A673 (cell line): ENCODE measurements at regions not wholly inside any gene's neighbourhood (a gene's known extent, or its start where the extent isn't known, plus 50 kb on each side); places are given as distances from the start of the nearest gene placed in this dataset.

Experiments
- BruUV-seq: library from RNA; stranded (reverse); fragments of 400-500 nt; replicated peaks from 2 replicates; lab custom pipeline; 2021; lab: Mats Ljungman, UMichigan
- CTCF ChIA-PET: fragments of 300-600 bp; sonication (Branson Sonifier 250); formaldehyde crosslinking; loops from one replicate; lab custom pipeline; 2022; ENCODE audit warnings: antibody characterized with exemption; lab: Charles Lee
- POLR2A ChIA-PET: fragments of 300-600 bp; sonication (Branson Sonifier 250); formaldehyde crosslinking; loops from one replicate; lab custom pipeline; 2022; ENCODE audit warnings: antibody characterized with exemption; ENCODE audit not compliant: low non-redundant PET; lab: Charles Lee
- DNase-seq: peaks from one replicate; pipeline ENCODE4 v3.0.0-alpha.2; 2015; ENCODE audit warnings: low spot score
- H3K27ac ChIP-seq: fragments of 200-600 bp; sonication (generic); 2 replicates; pipeline ENCODE4 v1.5.1; 2016; ENCODE audit warnings: mixed run types, low read depth, mild to moderate bottlenecking, mixed read lengths, antibody characterized with exemption, low read length; ENCODE audit not compliant: poor library complexity, severe bottlenecking
- H3K27me3 ChIP-seq: fragments of 200-600 bp; sonication (generic); replicated peaks from 2 replicates; pipeline ENCODE4 v1.6.1; 2017; ENCODE audit warnings: mixed run types, low read depth, mild to moderate bottlenecking, mixed read lengths, antibody characterized with exemption, low read length; ENCODE audit not compliant: insufficient read depth, poor library complexity
- H3K36me3 ChIP-seq: fragments of 200-600 bp; sonication (generic); 2 replicates; pipeline ENCODE4 v1.6.1; 2016; ENCODE audit warnings: mixed run types, mild to moderate bottlenecking, mixed read lengths, antibody characterized with exemption, low read length; ENCODE audit not compliant: insufficient read depth, poor library complexity, severe bottlenecking
- H3K4me1 ChIP-seq: fragments of 200-600 bp; sonication (generic); 2 replicates; pipeline ENCODE4 v1.6.1; 2017; ENCODE audit warnings: mixed run types, mild to moderate bottlenecking, mixed read lengths, antibody characterized with exemption, low read length; ENCODE audit not compliant: insufficient read depth, poor library complexity, severe bottlenecking
- H3K4me3 ChIP-seq: fragments of 200-600 bp; sonication (generic); 2 replicates; pipeline ENCODE4 v1.5.1; 2016; ENCODE audit warnings: low read depth, mixed run types, mild to moderate bottlenecking, mixed read lengths, low read length; ENCODE audit not compliant: poor library complexity, severe bottlenecking
- H3K9me3 ChIP-seq: fragments of 200-600 bp; sonication (generic); 2 replicates; pipeline ENCODE4 v1.6.1; 2016; ENCODE audit warnings: mixed run types, low read depth, mild to moderate bottlenecking, mixed read lengths, antibody characterized with exemption, low read length; ENCODE audit not compliant: poor library complexity, severe bottlenecking
- EZH2 ChIP-seq: fragments of 200-600 bp; sonication (generic); IDR thresholded peaks from 2 replicates; pipeline ENCODE4 v1.6.1; 2017; ENCODE audit warnings: borderline replicate concordance, low read depth, mild to moderate bottlenecking, mixed read lengths, antibody characterized with exemption, low read length; ENCODE audit not compliant: poor library complexity, severe bottlenecking
- intact Hi-C: fragments of 100-400 bp; cut with micrococcal nuclease; formaldehyde crosslinking; loops from one replicate; pipeline ENCODE4 v1.10.0; 2022; ENCODE audit not compliant: unreplicated experiment
- TF ChIP-seq, protein P1 (sequence below): fragments of 300-800, 200-600 bp; sonication (generic); conservative IDR thresholded peaks from 2 replicates; pipeline ENCODE4 v1.5.1; 2017; ENCODE audit warnings: low read depth, mild to moderate bottlenecking, antibody characterized with exemption, low read length, moderate library complexity, mixed read lengths

DNA sequence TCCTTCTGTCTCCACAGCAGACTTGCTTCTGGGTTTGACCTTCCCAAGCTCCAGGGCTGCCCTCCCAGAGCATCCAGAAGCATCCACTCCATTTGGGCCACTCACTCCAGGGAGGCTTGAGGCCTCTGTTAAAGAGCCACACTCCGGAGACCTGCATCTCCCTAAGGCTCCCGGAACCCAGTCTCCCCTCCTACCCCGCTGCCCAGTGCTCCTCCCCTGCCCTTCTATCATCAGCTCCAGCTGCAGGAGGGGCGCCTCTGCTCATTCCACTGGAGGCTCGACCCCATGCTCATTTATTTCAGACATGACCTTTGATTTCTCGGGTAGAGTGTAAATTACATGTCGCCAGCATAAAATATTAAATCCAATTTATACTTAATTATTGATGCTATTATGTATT lies 142.5 kb downstream of the SYF2 start:
- no peaks in the 10 kb centered on the region for H3K9me3 ChIP-seq
- no peak overlapping the region for H3K4me3 ChIP-seq
- no peaks in the 10 kb centered on the region for H3K27me3 ChIP-seq
- intact Hi-C loops, result no loop called here
- no peaks in the 10 kb centered on the region for H3K4me1 ChIP-seq
- no TSS peak for BruUV-seq
- DNase-seq, result no peak
- no peak overlapping the region for H3K27ac ChIP-seq
- CTCF ChIA-PET, result no interaction called here
- H3K36me3 ChIP-seq, result no peaks in the 10 kb centered on the region
- TF ChIP-seq, protein P1, sequence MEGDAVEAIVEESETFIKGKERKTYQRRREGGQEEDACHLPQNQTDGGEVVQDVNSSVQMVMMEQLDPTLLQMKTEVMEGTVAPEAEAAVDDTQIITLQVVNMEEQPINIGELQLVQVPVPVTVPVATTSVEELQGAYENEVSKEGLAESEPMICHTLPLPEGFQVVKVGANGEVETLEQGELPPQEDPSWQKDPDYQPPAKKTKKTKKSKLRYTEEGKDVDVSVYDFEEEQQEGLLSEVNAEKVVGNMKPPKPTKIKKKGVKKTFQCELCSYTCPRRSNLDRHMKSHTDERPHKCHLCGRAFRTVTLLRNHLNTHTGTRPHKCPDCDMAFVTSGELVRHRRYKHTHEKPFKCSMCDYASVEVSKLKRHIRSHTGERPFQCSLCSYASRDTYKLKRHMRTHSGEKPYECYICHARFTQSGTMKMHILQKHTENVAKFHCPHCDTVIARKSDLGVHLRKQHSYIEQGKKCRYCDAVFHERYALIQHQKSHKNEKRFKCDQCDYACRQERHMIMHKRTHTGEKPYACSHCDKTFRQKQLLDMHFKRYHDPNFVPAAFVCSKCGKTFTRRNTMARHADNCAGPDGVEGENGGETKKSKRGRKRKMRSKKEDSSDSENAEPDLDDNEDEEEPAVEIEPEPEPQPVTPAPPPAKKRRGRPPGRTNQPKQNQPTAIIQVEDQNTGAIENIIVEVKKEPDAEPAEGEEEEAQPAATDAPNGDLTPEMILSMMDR, result no peak
- TF ChIP-seq EZH2, result no peak
- POLR2A ChIA-PET, result no interaction called here

DNA sequence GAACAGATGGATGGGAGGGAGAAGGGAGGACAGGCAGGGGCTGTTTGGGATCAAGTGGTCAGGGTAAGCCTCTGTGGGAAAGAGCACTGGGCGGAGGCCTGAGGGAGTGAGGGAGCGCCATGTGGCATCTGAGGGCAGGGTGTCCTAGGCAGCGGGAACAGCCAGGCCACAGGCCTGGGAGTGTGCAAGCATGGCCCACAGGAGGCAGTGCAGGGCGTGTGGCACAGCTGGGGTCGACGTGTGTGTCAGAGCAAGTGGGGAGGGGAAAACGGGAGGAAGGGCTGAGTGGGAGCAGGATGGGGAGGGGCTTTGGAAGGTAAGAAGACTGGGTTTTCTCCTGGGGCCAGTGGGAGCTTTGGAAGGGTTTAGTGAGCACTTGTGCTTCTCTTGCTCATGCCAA lies 143.4 kb downstream of the SYF2 start:
- ChIA-PET POLR2A (no interaction called here), CTCF (no interaction called here)
- Histone ChIP-seq H3K27me3 (no peaks in the 10 kb centered on the region), H3K9me3 (no peaks in the 10 kb centered on the region), H3K4me3 (no peak overlapping the region), H3K27ac (no peak overlapping the region), H3K36me3 (no peaks in the 10 kb centered on the region), H3K4me1 (no peaks in the 10 kb centered on the region)
- intact Hi-C loops, result no loop called here
- BruUV-seq, result no TSS peak
- no peak for DNase-seq
- TF ChIP-seq EZH2, result no peak
- TF ChIP-seq, protein P1, result no peak

- H3K4me3 ChIP-seq, result no peak overlapping the region
- no peaks in the 10 kb centered on the region for H3K9me3 ChIP-seq
- CTCF ChIA-PET, result interaction anchor here (0.6 kb wide), 1 partner anchor 222 kb away, joined by 15 read pairs; no protein-coding TSS in a partner anchor
- no peak overlapping the region for H3K27ac ChIP-seq
- TF ChIP-seq EZH2, result no peak
- TF ChIP-seq, protein P1, result no peak
- no peaks in the 10 kb centered on the region for H3K27me3 ChIP-seq
- H3K36me3 ChIP-seq, result no peaks in the 10 kb centered on the region
- no peaks in the 10 kb centered on the region for H3K4me1 ChIP-seq
- POLR2A ChIA-PET, result no interaction called here
- BruUV-seq, result no TSS peak
- DNase-seq, result no peak
- intact Hi-C loops, result no loop called here
These were observed 144.1 kb downstream of the SYF2 start for GRCh38 chr1:25088180-25088701.
